22Rv1 (cell line): ENCODE measurements at regions not wholly inside any gene's neighbourhood (a gene's known extent, or its start where the extent isn't known, plus 50 kb on each side); places are given as distances from the start of the nearest gene placed in this dataset.

Source experiments
- CTCF ChIP-seq: fragments of 450-650 bp; IDR thresholded peaks from 2 replicates; pipeline ENCODE4 v1.5.1; 2017; ENCODE audit warnings: mild to moderate bottlenecking
- ZFX ChIP-seq: fragments of 450-650 bp; IDR thresholded peaks from 2 replicates; pipeline ENCODE4 v1.6.1; 2017; ENCODE audit warnings: antibody characterized with exemption, borderline replicate concordance

GRCh38 chr2:187985923-187986322 is 305.8 kb upstream of the GULP1 start:
- TF ChIP-seq CTCF (no peak), ZFX (no peak)
